ENCODE measurements at regions not wholly inside any gene's neighbourhood (a gene's known extent, or its start where the extent isn't known, plus 50 kb on each side); places are given as distances from the start of the nearest gene placed in this dataset.

GRCh38 chr15:95848126-95848525, 482.4 kb upstream of the NR2F2 start:
- no peak overlapping the region for H3K4me3 ChIP-seq (ENCODE audit: extremely low read depth in 1 of 4, insufficient read depth in 2 of 4, low read depth in 3 of 4, low read length in 4 of 4)
- ChIA-PET CTCF (ENCODE audit: partially characterized antibody) (no interaction called here), POLR2A (ENCODE audit: partially characterized antibody) (no interaction called here)
- no peak overlapping the region for H2BK15ac ChIP-seq (ENCODE audit: low read length)
- no peak overlapping the region for H2BK12ac ChIP-seq (ENCODE audit: low read depth, low read length)
- no peak overlapping the region for H4K91ac ChIP-seq (replicated peaks; ENCODE audit: insufficient read length, low read length)
- H2BK120ac ChIP-seq (replicated peaks; ENCODE audit: low read depth, low read length): no peak overlapping the region
- no peaks in the 10 kb centered on the region for H3K79me1 ChIP-seq (ENCODE audit: low read depth, low read length)
- no peak overlapping the region for H4K8ac ChIP-seq (ENCODE audit: extremely low read depth, insufficient read depth, low read length)
- no peak overlapping the region for H3K4me2 ChIP-seq (ENCODE audit: insufficient read depth in 1 of 2, low read depth in 2 of 2, low read length in 2 of 2)
- no peaks in the 10 kb centered on the region for H3K4me1 ChIP-seq (replicated peaks in 1 of 4; ENCODE audit: control insufficient read depth in 3 of 4, insufficient read depth in 4 of 4, low read length in 3 of 4)
- DNase-seq (ENCODE audit: low read depth in 1 of 2, low spot score in 2 of 2): no peak
- H4K20me1 ChIP-seq (replicated peaks in 1 of 2; ENCODE audit: control insufficient read depth in 1 of 2, insufficient read depth in 2 of 2, low read length in 2 of 2): no peaks in the 10 kb centered on the region
- H4K5ac ChIP-seq (ENCODE audit: insufficient read length, low read depth, low read length): no peak overlapping the region
- H3K23me2 ChIP-seq (ENCODE audit: low read depth, low read length): no peaks in the 10 kb centered on the region
- H3K56ac ChIP-seq (replicated peaks; ENCODE audit: insufficient read length, low read depth, low read length): no peak overlapping the region
- H2AFZ ChIP-seq (ENCODE audit: low read length): no peak overlapping the region
- WGBS, 2 experiments (ENCODE audit: extremely low coverage in 1 of 2, insufficient coverage in 1 of 2, insufficient read length in 1 of 2, insufficient replicate concordance in 2 of 2, low coverage in 1 of 2, low lambda C conversion rate in 2 of 2, missing lambda C conversion rate in 1 of 2): 88% methylated on average over 1 of the region's 1 CpG; no CpG with 5 or more reads in 1 of the 2 experiments
- no peaks in the 10 kb centered on the region for H3K27me3 ChIP-seq (replicated peaks in 1 of 4; ENCODE audit: control insufficient read depth in 3 of 4, extremely low read depth in 1 of 4, insufficient read depth in 3 of 4, low read length in 3 of 4)
- H3K36me3 ChIP-seq (ENCODE audit: control insufficient read depth in 2 of 4, insufficient read depth in 4 of 4, low read length in 3 of 4): no peaks in the 10 kb centered on the region
- no peak overlapping the region for H2AK5ac ChIP-seq (ENCODE audit: low read depth, low read length)
- H3K79me2 ChIP-seq (ENCODE audit: control insufficient read depth in 1 of 2, insufficient read depth in 2 of 2, low read length in 2 of 2): no peaks in the 10 kb centered on the region
- no peak overlapping the region for H3K4ac ChIP-seq (replicated peaks; ENCODE audit: insufficient read length, low read depth, low read length)
- no peak overlapping the region for H3K9ac ChIP-seq (replicated peaks in 1 of 4; ENCODE audit: extremely low read depth in 1 of 4, low read depth in 3 of 4, low read length in 3 of 4)
- no peak overlapping the region for H3K27ac ChIP-seq (ENCODE audit: low read depth, low read length)
- no peaks in the 10 kb centered on the region for H3K9me3 ChIP-seq (ENCODE audit: insufficient read depth in 2 of 2, low read depth in 1 of 2, low read length in 1 of 2)
- H3K14ac ChIP-seq (ENCODE audit: insufficient read length): no peak overlapping the region
- no peak overlapping the region for H2BK5ac ChIP-seq (ENCODE audit: low read depth, low read length)
- H2BK20ac ChIP-seq (ENCODE audit: low read length): no peak overlapping the region
- no peak overlapping the region for H3K18ac ChIP-seq (ENCODE audit: extremely low read depth, low read length)
- no peak for FAIRE-seq
- no peak overlapping the region for H3K23ac ChIP-seq (ENCODE audit: insufficient read length)
- TF ChIP-seq NRF1 (IDR thresholded peaks at IDR 0.05; ENCODE audit: low read depth, low read length) (no peak), TEAD4 (IDR thresholded peaks at IDR 0.05; ENCODE audit: low read depth, low read length) (no peak), ASH2L (IDR thresholded peaks at IDR 0.05; ENCODE audit: low read length) (no peak), EP300 (IDR thresholded peaks at IDR 0.05; ENCODE audit: borderline replicate concordance in 1 of 2, low read depth in 2 of 2, low read length in 2 of 2) (no peak), POLR2A (IDR thresholded peaks at IDR 0.05; ENCODE audit: control extremely low read depth in 1 of 2, low read depth in 2 of 2, low read length in 2 of 2) (no peak), ZNF274 (IDR thresholded peaks at IDR 0.05; ENCODE audit: borderline replicate concordance, extremely low read depth, low read length) (no peak), FOSL1 (IDR thresholded peaks at IDR 0.05; ENCODE audit: insufficient read depth, low read depth, low read length) (no peak), CHD2 (IDR thresholded peaks at IDR 0.05; ENCODE audit: low read length) (no peak), NANOG (IDR thresholded peaks at IDR 0.05; ENCODE audit: insufficient read depth, low read depth, low read length, poor library complexity, severe bottlenecking) (no peak), EZH2 (IDR thresholded peaks at IDR 0.05; ENCODE audit: low read depth, low read length, severe bottlenecking) (no peak), TCF12 (IDR thresholded peaks at IDR 0.05; ENCODE audit: low read depth, low read length) (no peak), CHD1 (IDR thresholded peaks at IDR 0.05; ENCODE audit: low read depth, low read length) (no peak)
- TF ChIP-seq, protein P1, sequence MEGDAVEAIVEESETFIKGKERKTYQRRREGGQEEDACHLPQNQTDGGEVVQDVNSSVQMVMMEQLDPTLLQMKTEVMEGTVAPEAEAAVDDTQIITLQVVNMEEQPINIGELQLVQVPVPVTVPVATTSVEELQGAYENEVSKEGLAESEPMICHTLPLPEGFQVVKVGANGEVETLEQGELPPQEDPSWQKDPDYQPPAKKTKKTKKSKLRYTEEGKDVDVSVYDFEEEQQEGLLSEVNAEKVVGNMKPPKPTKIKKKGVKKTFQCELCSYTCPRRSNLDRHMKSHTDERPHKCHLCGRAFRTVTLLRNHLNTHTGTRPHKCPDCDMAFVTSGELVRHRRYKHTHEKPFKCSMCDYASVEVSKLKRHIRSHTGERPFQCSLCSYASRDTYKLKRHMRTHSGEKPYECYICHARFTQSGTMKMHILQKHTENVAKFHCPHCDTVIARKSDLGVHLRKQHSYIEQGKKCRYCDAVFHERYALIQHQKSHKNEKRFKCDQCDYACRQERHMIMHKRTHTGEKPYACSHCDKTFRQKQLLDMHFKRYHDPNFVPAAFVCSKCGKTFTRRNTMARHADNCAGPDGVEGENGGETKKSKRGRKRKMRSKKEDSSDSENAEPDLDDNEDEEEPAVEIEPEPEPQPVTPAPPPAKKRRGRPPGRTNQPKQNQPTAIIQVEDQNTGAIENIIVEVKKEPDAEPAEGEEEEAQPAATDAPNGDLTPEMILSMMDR (IDR thresholded peaks at IDR 0.05; ENCODE audit: control extremely low read depth in 1 of 3, insufficient read depth in 1 of 3, low read depth in 1 of 3, low read length in 3 of 3): no peak

All from H1 (cell line).